SK-N-SH (cell line): ENCODE measurements at regions not wholly inside any gene's neighbourhood (a gene's known extent, or its start where the extent isn't known, plus 50 kb on each side); places are given as distances from the start of the nearest gene placed in this dataset.

Experiments used
- CTCF ChIA-PET: fragments of 300-600, 350-600 bp; formaldehyde crosslinking; extraction: SDS; loops from one replicate; lab custom pipeline; 2021; lab: Yijun Ruan, JAX
- POLR2A ChIA-PET: fragments of 350-600 bp; sonication (Branson Sonifier 250); formaldehyde crosslinking; extraction: SDS; loops from one replicate; lab custom pipeline; 2020; ENCODE audit warnings: antibody characterized with exemption, inconsistent platforms; lab: Yijun Ruan, JAX
- DNase-seq: peaks from one replicate; pipeline ENCODE4 v3.0.0; 2012
- H2AFZ ChIP-seq: fragments of 200-600 bp; sonication (generic); 2 replicates; pipeline ENCODE4 v1.8.1; 2016; ENCODE audit warnings: antibody characterized with exemption, mild to moderate bottlenecking, low read depth
- H3F3A ChIP-seq: fragments of 200-600 bp; sonication (generic); replicated peaks from 2 replicates; pipeline ENCODE3; 2016; ENCODE audit warnings: antibody characterized with exemption, mild to moderate bottlenecking; ENCODE audit not compliant: insufficient read depth
- H3K27ac ChIP-seq, 2 experiments: fragments of 200-500 bp in 1 of 2; fragments of 200-600 bp in 1 of 2; sonication (Bioruptor generic) in 1 of 2; sonication (generic), shearing (Covaris generic) in 1 of 2; 2 replicates each; pipeline versions ENCODE4 v1.5.1 to v1.6.1; 2014 to 2016; ENCODE audit warnings: low read depth in 2 of 2, inconsistent platforms in 1 of 2, low read length in 1 of 2, mild to moderate bottlenecking in 1 of 2, mixed read lengths in 1 of 2
- H3K27me3 ChIP-seq: fragments of 200-600 bp; sonication (generic), shearing (Covaris generic); 2 replicates; pipeline ENCODE4 v1.6.1; 2016; ENCODE audit warnings: mixed run types; ENCODE audit not compliant: insufficient read depth
- H3K36me3 ChIP-seq, 2 experiments: fragments of 200-500 bp in 1 of 2; fragments of 200-600 bp in 1 of 2; sonication (Bioruptor generic) in 1 of 2; sonication (generic) in 1 of 2; replicated peaks in 1 of 2; 2 replicates each; pipeline versions ENCODE3 to v1.5.1; 2014 to 2016; ENCODE audit warnings: low read length in 1 of 2, mild to moderate bottlenecking in 1 of 2; ENCODE audit not compliant: insufficient read depth in 2 of 2, control insufficient read depth in 1 of 2
- H3K4me1 ChIP-seq, 2 experiments: fragments of 200-500 bp in 1 of 2; fragments of 200-600 bp in 1 of 2; sonication (Bioruptor generic) in 1 of 2; sonication (generic), shearing (Covaris generic) in 1 of 2; 2 replicates each; pipeline versions ENCODE4 v1.5.1 to v1.6.1; 2014 to 2016; ENCODE audit warnings: low read depth in 1 of 2, low read length in 1 of 2, mixed run types in 1 of 2; ENCODE audit not compliant: insufficient read depth in 2 of 2, control insufficient read depth in 1 of 2
- H3K4me2 ChIP-seq: fragments of 200-600 bp; sonication (generic), shearing (Covaris generic); 2 replicates; pipeline ENCODE4 v1.6.1; 2017; ENCODE audit warnings: mixed run types
- H3K4me3 ChIP-seq, 2 experiments: fragments of 200-500 bp in 1 of 2; fragments of 200-600 bp in 1 of 2; sonication (Bioruptor generic) in 1 of 2; sonication (generic), shearing (Covaris generic) in 1 of 2; 2 replicates each; pipeline versions ENCODE4 v1.5.1 to v1.8.1; 2014 to 2016; ENCODE audit warnings: low read depth in 2 of 2, inconsistent platforms in 1 of 2, low read length in 1 of 2, mild to moderate bottlenecking in 1 of 2, mixed read lengths in 1 of 2, moderate library complexity in 1 of 2
- H3K79me2 ChIP-seq: fragments of 200-600 bp; sonication (generic); 2 replicates; pipeline ENCODE4 v1.8.1; 2017; ENCODE audit warnings: mild to moderate bottlenecking; ENCODE audit not compliant: insufficient read depth
- H3K9ac ChIP-seq: fragments of 200-600 bp; sonication (generic); 2 replicates; pipeline ENCODE4 v1.6.1; 2017; ENCODE audit warnings: mixed run types
- H3K9me2 ChIP-seq: fragments of 200-600 bp; sonication (generic); 2 replicates; pipeline ENCODE4 v1.6.1; 2017; ENCODE audit warnings: mixed run types
- H3K9me3 ChIP-seq: fragments of 200-600 bp; sonication (generic); 2 replicates; pipeline ENCODE4 v1.6.1; 2017; ENCODE audit warnings: mixed run types, mild to moderate bottlenecking, moderate library complexity
- H4K20me1 ChIP-seq: fragments of 200-600 bp; sonication (generic); 2 replicates; pipeline ENCODE4 v1.6.1; 2017; ENCODE audit warnings: mild to moderate bottlenecking, mixed run types; ENCODE audit not compliant: insufficient read depth
- CHD2 ChIP-seq: fragments of 150-350 bp; IDR thresholded peaks from 2 replicates; pipeline ENCODE4 v1.6.1; 2018; ENCODE audit warnings: low read length; ENCODE audit not compliant: partially characterized antibody
- EZH2phosphoT487 ChIP-seq: fragments of 200-600 bp; sonication (generic); IDR thresholded peaks from 2 replicates; pipeline ENCODE4 v1.6.1; 2017; ENCODE audit warnings: low read depth, mixed run types, mild to moderate bottlenecking, antibody characterized with exemption, moderate library complexity, borderline replicate concordance
- IRF3 ChIP-seq: fragments of 150-350 bp; IDR thresholded peaks from 2 replicates; pipeline ENCODE4 v1.6.1; 2016; ENCODE audit warnings: mild to moderate bottlenecking, low read depth, low read length
- JUND ChIP-seq: IDR thresholded peaks from 2 replicates; pipeline ENCODE4 v1.4.0; 2012
- MEF2A ChIP-seq: IDR thresholded peaks from 2 replicates; pipeline ENCODE4 v1.4.0; 2012; ENCODE audit warnings: low read depth, borderline replicate concordance
- NFIC ChIP-seq: IDR thresholded peaks from 2 replicates; pipeline ENCODE4 v1.4.0; 2012; ENCODE audit warnings: borderline replicate concordance
- PBX3 ChIP-seq: IDR thresholded peaks from 2 replicates; pipeline ENCODE4; 2012
- POLR2AphosphoS5 ChIP-seq: IDR thresholded peaks from 2 replicates; pipeline ENCODE4 v1.6.1; 2012; ENCODE audit warnings: low read depth, low read length
- RAD21 ChIP-seq: IDR thresholded peaks from 2 replicates; pipeline ENCODE4 v1.6.1; 2012; ENCODE audit warnings: mild to moderate bottlenecking, low read length
- RXRA ChIP-seq: IDR thresholded peaks from 2 replicates; pipeline ENCODE4 v1.4.0; 2012; ENCODE audit warnings: low read depth, mild to moderate bottlenecking, borderline replicate concordance
- TCF12 ChIP-seq: IDR thresholded peaks from 2 replicates; pipeline ENCODE4 v1.4.0; 2012
- TEAD4 ChIP-seq: IDR thresholded peaks from 2 replicates; pipeline ENCODE4 v1.4.0; 2012; ENCODE audit warnings: mild to moderate bottlenecking, borderline replicate concordance; ENCODE audit not compliant: insufficient read depth
- WGBS: methylation state at CpG from one replicate; pipeline ENCODE4 v1.1.6; 2017; ENCODE audit warnings: low lambda C conversion rate; 5-methylcytosine and 5-hydroxymethylcytosine counted together
- TF ChIP-seq, protein P1 (sequence below): IDR thresholded peaks from 2 replicates; pipeline ENCODE4 v1.6.1; 2012; ENCODE audit warnings: mild to moderate bottlenecking, low read depth, low read length, moderate library complexity
- TF ChIP-seq, protein P2 (sequence below): fragments of 200-600 bp; sonication (generic); IDR thresholded peaks from 2 replicates; pipeline ENCODE4 v1.6.1; 2017; ENCODE audit warnings: antibody characterized with exemption, mild to moderate bottlenecking, moderate library complexity
- TF ChIP-seq, protein P3 (sequence below): IDR thresholded peaks from 2 replicates; pipeline ENCODE4 v1.4.0; 2012; ENCODE audit warnings: low read depth, borderline replicate concordance
- TF ChIP-seq, protein P4 (sequence below): IDR thresholded peaks from 2 replicates; pipeline ENCODE4 v1.4.0; 2012; ENCODE audit warnings: low read depth, borderline replicate concordance

- WGBS, result 4% methylated on average over 1 of the region's 1 CpG
- no peaks in the 10 kb centered on the region for H3K79me2 ChIP-seq
- ChIA-PET CTCF (no interaction called here), POLR2A (no interaction called here)
- H3K9me2 ChIP-seq, result no peaks in the 10 kb centered on the region
- no peaks in the 10 kb centered on the region for H3K9me3 ChIP-seq
- no peaks in the 10 kb centered on the region for H3K36me3 ChIP-seq
- H3K4me2 ChIP-seq, result no peak overlapping the region
- no peak overlapping the region for H2AFZ ChIP-seq
- no peak overlapping the region for H3K27ac ChIP-seq
- no peak overlapping the region for H3K4me3 ChIP-seq
- no peaks in the 10 kb centered on the region for H3K4me1 ChIP-seq
- TF ChIP-seq, protein P1, sequence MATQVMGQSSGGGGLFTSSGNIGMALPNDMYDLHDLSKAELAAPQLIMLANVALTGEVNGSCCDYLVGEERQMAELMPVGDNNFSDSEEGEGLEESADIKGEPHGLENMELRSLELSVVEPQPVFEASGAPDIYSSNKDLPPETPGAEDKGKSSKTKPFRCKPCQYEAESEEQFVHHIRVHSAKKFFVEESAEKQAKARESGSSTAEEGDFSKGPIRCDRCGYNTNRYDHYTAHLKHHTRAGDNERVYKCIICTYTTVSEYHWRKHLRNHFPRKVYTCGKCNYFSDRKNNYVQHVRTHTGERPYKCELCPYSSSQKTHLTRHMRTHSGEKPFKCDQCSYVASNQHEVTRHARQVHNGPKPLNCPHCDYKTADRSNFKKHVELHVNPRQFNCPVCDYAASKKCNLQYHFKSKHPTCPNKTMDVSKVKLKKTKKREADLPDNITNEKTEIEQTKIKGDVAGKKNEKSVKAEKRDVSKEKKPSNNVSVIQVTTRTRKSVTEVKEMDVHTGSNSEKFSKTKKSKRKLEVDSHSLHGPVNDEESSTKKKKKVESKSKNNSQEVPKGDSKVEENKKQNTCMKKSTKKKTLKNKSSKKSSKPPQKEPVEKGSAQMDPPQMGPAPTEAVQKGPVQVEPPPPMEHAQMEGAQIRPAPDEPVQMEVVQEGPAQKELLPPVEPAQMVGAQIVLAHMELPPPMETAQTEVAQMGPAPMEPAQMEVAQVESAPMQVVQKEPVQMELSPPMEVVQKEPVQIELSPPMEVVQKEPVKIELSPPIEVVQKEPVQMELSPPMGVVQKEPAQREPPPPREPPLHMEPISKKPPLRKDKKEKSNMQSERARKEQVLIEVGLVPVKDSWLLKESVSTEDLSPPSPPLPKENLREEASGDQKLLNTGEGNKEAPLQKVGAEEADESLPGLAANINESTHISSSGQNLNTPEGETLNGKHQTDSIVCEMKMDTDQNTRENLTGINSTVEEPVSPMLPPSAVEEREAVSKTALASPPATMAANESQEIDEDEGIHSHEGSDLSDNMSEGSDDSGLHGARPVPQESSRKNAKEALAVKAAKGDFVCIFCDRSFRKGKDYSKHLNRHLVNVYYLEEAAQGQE, result no peak
- no peak for TF ChIP-seq MEF2A
- TF ChIP-seq EZH2phosphoT487, result no peak
- TF ChIP-seq JUND, result no peak
- TF ChIP-seq, protein P2, sequence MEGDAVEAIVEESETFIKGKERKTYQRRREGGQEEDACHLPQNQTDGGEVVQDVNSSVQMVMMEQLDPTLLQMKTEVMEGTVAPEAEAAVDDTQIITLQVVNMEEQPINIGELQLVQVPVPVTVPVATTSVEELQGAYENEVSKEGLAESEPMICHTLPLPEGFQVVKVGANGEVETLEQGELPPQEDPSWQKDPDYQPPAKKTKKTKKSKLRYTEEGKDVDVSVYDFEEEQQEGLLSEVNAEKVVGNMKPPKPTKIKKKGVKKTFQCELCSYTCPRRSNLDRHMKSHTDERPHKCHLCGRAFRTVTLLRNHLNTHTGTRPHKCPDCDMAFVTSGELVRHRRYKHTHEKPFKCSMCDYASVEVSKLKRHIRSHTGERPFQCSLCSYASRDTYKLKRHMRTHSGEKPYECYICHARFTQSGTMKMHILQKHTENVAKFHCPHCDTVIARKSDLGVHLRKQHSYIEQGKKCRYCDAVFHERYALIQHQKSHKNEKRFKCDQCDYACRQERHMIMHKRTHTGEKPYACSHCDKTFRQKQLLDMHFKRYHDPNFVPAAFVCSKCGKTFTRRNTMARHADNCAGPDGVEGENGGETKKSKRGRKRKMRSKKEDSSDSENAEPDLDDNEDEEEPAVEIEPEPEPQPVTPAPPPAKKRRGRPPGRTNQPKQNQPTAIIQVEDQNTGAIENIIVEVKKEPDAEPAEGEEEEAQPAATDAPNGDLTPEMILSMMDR, result no peak
- TF ChIP-seq CHD2, result no peak
- TF ChIP-seq, protein P3, sequence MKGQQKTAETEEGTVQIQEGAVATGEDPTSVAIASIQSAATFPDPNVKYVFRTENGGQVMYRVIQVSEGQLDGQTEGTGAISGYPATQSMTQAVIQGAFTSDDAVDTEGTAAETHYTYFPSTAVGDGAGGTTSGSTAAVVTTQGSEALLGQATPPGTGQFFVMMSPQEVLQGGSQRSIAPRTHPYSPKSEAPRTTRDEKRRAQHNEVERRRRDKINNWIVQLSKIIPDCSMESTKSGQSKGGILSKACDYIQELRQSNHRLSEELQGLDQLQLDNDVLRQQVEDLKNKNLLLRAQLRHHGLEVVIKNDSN, result no peak
- TF ChIP-seq NFIC, result no peak
- no peak for TF ChIP-seq POLR2AphosphoS5
- TF ChIP-seq PBX3, result no peak
- TF ChIP-seq, protein P4, sequence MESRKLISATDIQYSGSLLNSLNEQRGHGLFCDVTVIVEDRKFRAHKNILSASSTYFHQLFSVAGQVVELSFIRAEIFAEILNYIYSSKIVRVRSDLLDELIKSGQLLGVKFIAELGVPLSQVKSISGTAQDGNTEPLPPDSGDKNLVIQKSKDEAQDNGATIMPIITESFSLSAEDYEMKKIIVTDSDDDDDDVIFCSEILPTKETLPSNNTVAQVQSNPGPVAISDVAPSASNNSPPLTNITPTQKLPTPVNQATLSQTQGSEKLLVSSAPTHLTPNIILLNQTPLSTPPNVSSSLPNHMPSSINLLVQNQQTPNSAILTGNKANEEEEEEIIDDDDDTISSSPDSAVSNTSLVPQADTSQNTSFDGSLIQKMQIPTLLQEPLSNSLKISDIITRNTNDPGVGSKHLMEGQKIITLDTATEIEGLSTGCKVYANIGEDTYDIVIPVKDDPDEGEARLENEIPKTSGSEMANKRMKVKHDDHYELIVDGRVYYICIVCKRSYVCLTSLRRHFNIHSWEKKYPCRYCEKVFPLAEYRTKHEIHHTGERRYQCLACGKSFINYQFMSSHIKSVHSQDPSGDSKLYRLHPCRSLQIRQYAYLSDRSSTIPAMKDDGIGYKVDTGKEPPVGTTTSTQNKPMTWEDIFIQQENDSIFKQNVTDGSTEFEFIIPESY, result no peak
- no peak for TF ChIP-seq IRF3
- TF ChIP-seq TCF12, result no peak
- TF ChIP-seq RXRA, result no peak
- TF ChIP-seq RAD21, result no peak
- no peak for TF ChIP-seq TEAD4
- TF ChIP-seq, all 33 proteins: peak for 0
- Histone ChIP-seq H3K27me3 (no peaks in the 10 kb centered on the region), H3F3A (no peaks in the 10 kb centered on the region), H4K20me1 (no peaks in the 10 kb centered on the region), H3K9ac (no peak overlapping the region)
- no peak for DNase-seq
Observed at GRCh38 chr11:59302991-59303390, 55.7 kb upstream of the OR5AN1 start.
